Gastroesophageal sphincter (tissue), 4 donors: ENCODE measurements at regions not wholly inside any gene's neighbourhood (a gene's known extent, or its start where the extent isn't known, plus 50 kb on each side); places are given as distances from the start of the nearest gene placed in this dataset.

Experiments
- ATAC-seq: fragments of 150-250 bp; one replicate; pipeline ENCODE4 v1.9.1; 2016; ENCODE audit warnings: mild to moderate bottlenecking, moderate library complexity
- H3K27ac ChIP-seq, 4 donors: fragments of 200-600 bp; sonication (generic) in 3 of 4; 1 replicate in 3 of 4; 2 replicates in 1 of 4; pipeline ENCODE4 v1.5.1; 2016 to 2019
- H3K27me3 ChIP-seq: fragments of 200-600 bp; sonication (generic); one replicate; pipeline ENCODE4 v1.5.1; 2019
- H3K36me3 ChIP-seq, 2 donors: fragments of 200-600 bp; sonication (generic); one replicate each; pipeline ENCODE4 v1.5.1; 2019; ENCODE audit warnings: control low read depth in 1 of 2
- H3K4me1 ChIP-seq, 3 donors: fragments of 200-600 bp; sonication (generic); 1 replicate in 2 of 3; 2 replicates in 1 of 3; pipeline ENCODE4 v1.5.1; 2016 to 2019; ENCODE audit warnings: control low read depth in 2 of 3
- H3K4me3 ChIP-seq, 2 donors: fragments of 200-600 bp; sonication (generic); one replicate each; pipeline ENCODE4 v1.5.1; 2019; ENCODE audit warnings: mild to moderate bottlenecking in 1 of 2, moderate library complexity in 1 of 2
- H3K9me3 ChIP-seq, 3 donors: fragments of 200-600 bp; sonication (generic); one replicate each; pipeline ENCODE4 v1.5.1; 2017 to 2019; ENCODE audit warnings: control low read depth in 2 of 3
- CTCF ChIP-seq, 4 experiments: fragments of 200-600 bp in 2 of 4; fragments of 450-650 bp in 2 of 4; sonication (generic) in 1 of 4; IDR thresholded peaks; one replicate each; pipeline ENCODE4 v1.5.1; 2017 to 2019; ENCODE audit warnings: antibody characterized with exemption in 4 of 4, mild to moderate bottlenecking in 2 of 4, moderate library complexity in 2 of 4
- EP300 ChIP-seq: sonication (generic); formaldehyde crosslinking; IDR thresholded peaks from one replicate; pipeline ENCODE4 v1.6.1; 2017; ENCODE audit warnings: antibody characterized with exemption, mild to moderate bottlenecking
- POLR2A ChIP-seq, 2 donors: fragments of 450-650 bp; IDR thresholded peaks; one replicate each; pipeline ENCODE4 v1.6.1; 2017; ENCODE audit warnings: antibody characterized with exemption in 2 of 2, mild to moderate bottlenecking in 2 of 2, moderate library complexity in 1 of 2
- POLR2AphosphoS5 ChIP-seq: sonication (generic); formaldehyde crosslinking; IDR thresholded peaks from one replicate; pipeline ENCODE4 v1.6.1; 2017; ENCODE audit warnings: antibody characterized with exemption
- WGBS, 2 donors: methylation state at CpG; one replicate each; pipeline ENCODE4 v1.1.5; 2018; ENCODE audit warnings: low coverage in 1 of 2; 5-methylcytosine and 5-hydroxymethylcytosine counted together

DNA sequence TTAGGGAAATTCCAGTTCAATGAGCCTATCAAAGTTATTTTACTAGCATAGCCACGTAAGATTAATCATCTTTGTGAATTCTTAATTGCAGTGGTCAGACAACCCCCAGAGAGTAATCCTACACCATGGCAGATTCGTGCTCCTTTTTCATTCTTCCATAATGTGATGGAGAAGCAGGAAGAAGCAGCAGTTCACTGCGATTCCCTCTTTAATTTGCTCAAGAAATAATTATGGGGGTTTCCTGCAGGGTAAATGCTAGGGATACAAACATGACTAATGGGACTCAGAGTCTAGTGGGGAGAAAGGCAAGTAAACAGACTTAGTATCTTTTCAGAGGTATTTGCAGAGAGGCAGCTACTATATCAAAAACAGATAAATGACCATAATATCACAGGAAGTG lies 175.8 kb upstream of the HNRNPA3 start:
- no peak overlapping the region for H3K27ac ChIP-seq
- no peak for TF ChIP-seq POLR2AphosphoS5
- no peak for TF ChIP-seq CTCF (IDR thresholded peaks at IDR 0.05)
- TF ChIP-seq EP300, result no peak
- no peak for TF ChIP-seq POLR2A (IDR thresholded peaks at IDR 0.05)
- no peak for ATAC-seq
- no peaks in the 10 kb centered on the region for H3K36me3 ChIP-seq
- H3K4me1 ChIP-seq, result no peaks in the 10 kb centered on the region
- H3K4me3 ChIP-seq, result no peak overlapping the region
- 51 to 77% methylated on average over 2 to 3 of the region's 3 CpGs for WGBS, 2 donors
- no peaks in the 10 kb centered on the region for H3K9me3 ChIP-seq
- peaks cover 13% of the 10 kb centered on the region for H3K27me3 ChIP-seq

GRCh38 chr2:177037569-177037968 lies 175.0 kb upstream of the HNRNPA3 start:
- no peak overlapping the region for H3K4me3 ChIP-seq
- ATAC-seq, result no peak

DNA sequence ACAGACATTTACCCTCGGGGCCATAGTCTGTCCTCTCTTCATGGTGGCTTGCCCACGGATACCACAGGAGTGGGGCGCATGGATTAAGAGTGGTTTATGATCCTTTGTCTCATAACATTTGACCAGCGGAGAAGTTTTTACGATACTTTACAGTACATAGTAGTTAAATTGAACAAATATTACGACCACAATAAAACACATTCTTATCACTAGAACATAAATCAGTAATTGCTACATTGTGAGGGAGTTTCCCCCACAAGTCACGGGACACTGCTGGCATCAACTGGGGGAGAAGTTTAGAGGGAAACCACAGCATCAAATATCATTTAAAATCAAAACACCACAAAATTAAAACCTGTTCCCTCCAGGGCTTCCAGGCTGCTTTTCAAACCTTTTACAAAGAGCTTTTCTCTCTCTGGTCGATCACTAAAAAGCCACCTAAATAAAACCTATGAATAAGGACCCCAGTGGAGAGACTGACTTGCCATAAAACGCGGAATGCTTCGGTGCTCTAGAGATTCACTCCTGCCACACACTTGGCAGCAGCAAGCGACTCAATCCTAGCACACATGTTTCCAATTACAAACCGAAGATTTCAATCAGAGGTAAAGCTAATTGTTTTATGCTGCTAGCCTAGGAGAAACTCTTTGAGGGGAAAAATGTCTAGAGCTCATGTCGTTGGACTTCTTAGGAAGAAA lies 173.7 kb upstream of the HNRNPA3 start:
- H3K27ac ChIP-seq, result no peak overlapping the region
- TF ChIP-seq CTCF (IDR thresholded peaks at IDR 0.05), result no peak
- no peak for TF ChIP-seq EP300
- no peaks in the 10 kb centered on the region for H3K4me1 ChIP-seq
- no peaks in the 10 kb centered on the region for H3K36me3 ChIP-seq
- 72 to 85% methylated on average over 8 to 12 of the region's 14 CpGs for WGBS, 2 donors
- no peaks in the 10 kb centered on the region for H3K9me3 ChIP-seq
- no peak for ATAC-seq
- H3K4me3 ChIP-seq, result no peak overlapping the region
- peaks cover 13% of the 10 kb centered on the region for H3K27me3 ChIP-seq

More at GRCh38 chr2:177037569-177037968, 175.0 kb upstream of the HNRNPA3 start:
- no peak overlapping the region for H3K27ac ChIP-seq
- WGBS, 2 donors, result 43 to 66% methylated on average over 2 of the region's 2 CpGs
- peaks cover 13% of the 10 kb centered on the region for H3K27me3 ChIP-seq
- TF ChIP-seq POLR2AphosphoS5 (no peak), POLR2A (IDR thresholded peaks at IDR 0.05) (no peak), EP300 (no peak), CTCF (IDR thresholded peaks at IDR 0.05) (no peak)
- no peaks in the 10 kb centered on the region for H3K4me1 ChIP-seq
- no peaks in the 10 kb centered on the region for H3K36me3 ChIP-seq
- no peaks in the 10 kb centered on the region for H3K9me3 ChIP-seq

DNA sequence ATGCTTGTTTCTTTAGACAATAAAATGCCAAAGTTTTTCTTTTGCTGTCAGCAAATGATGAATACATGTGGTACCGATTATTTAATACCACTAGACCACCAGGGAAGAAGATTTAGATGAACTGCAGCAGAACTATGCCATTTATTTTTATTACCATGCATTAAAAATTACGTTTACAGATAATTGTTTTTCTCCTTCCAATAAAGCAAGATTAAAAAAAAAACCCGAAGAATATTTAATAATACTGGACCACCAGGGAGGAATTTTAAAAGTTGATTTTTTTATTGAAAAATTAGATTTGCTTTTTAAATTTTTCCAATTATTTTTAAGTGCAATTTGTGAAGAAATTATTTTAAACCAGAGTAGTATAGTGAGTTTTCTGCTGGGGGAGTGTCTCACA lies 170.3 kb upstream of the HNRNPA3 start:
- ATAC-seq, result no peak
- TF ChIP-seq POLR2AphosphoS5 (no peak), POLR2A (IDR thresholded peaks at IDR 0.05) (no peak), CTCF (IDR thresholded peaks at IDR 0.05) (no peak), EP300 (no peak)

GRCh38 chr2:177044671-177045070 lies 167.9 kb upstream of the HNRNPA3 start:
- no peak for ATAC-seq
- Histone ChIP-seq H3K9me3 (no peaks in the 10 kb centered on the region), H3K27ac (no peak overlapping the region), H3K36me3 (no peaks in the 10 kb centered on the region), H3K27me3 (no peaks in the 10 kb centered on the region), H3K4me3 (no peak overlapping the region), H3K4me1 (no peaks in the 10 kb centered on the region)
- no peak for TF ChIP-seq POLR2AphosphoS5
- no peak for TF ChIP-seq EP300
- no peak for TF ChIP-seq POLR2A (IDR thresholded peaks at IDR 0.05)
- TF ChIP-seq CTCF (IDR thresholded peaks at IDR 0.05), result no peak
- 28% methylated on average over 1 of the region's 2 CpGs; no CpG with 5 or more reads in 1 of the 2 donors for WGBS, 2 donors

More for the DNA sequence above, 170.3 kb upstream of the HNRNPA3 start:
- Histone ChIP-seq H3K27ac (no peak overlapping the region), H3K9me3 (no peaks in the 10 kb centered on the region), H3K4me1 (no peaks in the 10 kb centered on the region), H3K36me3 (no peaks in the 10 kb centered on the region), H3K4me3 (no peak overlapping the region), H3K27me3 (peaks cover 5% of the 10 kb centered on the region)
- WGBS, 2 donors, result 66 to 73% methylated on average over 3 of the region's 3 CpGs
